GM12864 (cell line): ENCODE measurements at regions not wholly inside any gene's neighbourhood (a gene's known extent, or its start where the extent isn't known, plus 50 kb on each side); places are given as distances from the start of the nearest gene placed in this dataset.
A peak's percentile ranks its signal among the peaks of the same experiment; 100 is the strongest.

Source experiments
- DNase-seq: peaks from one replicate; pipeline ENCODE4 v3.0.0-alpha.2; 2011; ENCODE audit warnings: low read depth
- H3K4me3 ChIP-seq: 2 replicates; pipeline ENCODE4 v1.5.1; 2011; ENCODE audit warnings: mild to moderate bottlenecking, low read depth, low read length, control low read depth
- CTCF ChIP-seq: IDR thresholded peaks from 2 replicates; pipeline ENCODE4 v1.5.1; 2011; ENCODE audit warnings: low read depth, mild to moderate bottlenecking, moderate library complexity, low read length, control low read depth, inconsistent platforms; ENCODE audit errors: missing control alignments

DNA sequence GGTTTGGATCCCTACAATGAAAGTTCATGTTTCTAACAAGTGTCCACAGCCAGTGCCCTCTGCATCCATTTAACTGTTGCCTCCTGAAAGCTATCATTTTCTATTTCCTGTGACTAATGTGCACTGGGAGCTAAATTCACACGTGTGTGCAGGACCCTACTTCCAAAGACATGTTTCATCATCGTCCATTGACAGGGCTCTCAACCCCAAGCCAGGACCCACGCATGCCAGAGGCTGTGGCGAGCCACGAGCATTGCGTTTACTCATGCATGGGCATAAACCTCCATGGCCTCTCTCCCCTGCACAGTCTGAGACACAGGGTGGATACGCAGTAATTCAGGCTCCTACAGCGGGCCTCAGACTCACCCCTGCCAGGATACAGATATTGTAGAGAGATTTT lies 153.2 kb downstream of the MAFB start:
- no peak for DNase-seq
- TF ChIP-seq CTCF: no peak
- H3K4me3 ChIP-seq: no peak overlapping the region

- DNase-seq: no peak
- peak; percentile 28 for TF ChIP-seq CTCF
These were observed 156.9 kb downstream of the MAFB start for GRCh38 chr20:40532103-40532502.

DNA sequence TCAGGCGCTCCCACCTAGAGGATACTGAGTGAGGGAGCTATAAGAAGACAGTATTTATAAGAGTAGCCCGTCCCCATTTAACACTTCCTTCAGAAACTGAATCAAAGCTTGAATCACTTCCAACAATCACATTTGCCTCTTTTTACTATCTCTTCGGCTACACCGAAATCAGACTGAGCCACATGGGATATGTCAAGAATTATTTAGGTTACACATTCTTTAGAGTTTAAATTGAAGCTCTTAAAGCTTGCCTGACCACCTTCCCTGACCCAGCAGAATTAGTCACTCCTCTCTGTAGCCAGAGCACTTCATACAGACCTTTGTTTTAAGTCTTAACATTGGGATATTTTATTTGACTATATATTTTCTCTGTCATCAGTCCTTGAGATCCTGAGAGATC lies 163.7 kb downstream of the MAFB start:
- no peak for DNase-seq
- H3K4me3 ChIP-seq: no peak overlapping the region
- TF ChIP-seq CTCF: no peak

More at GRCh38 chr20:40532103-40532502, 156.9 kb downstream of the MAFB start:
- no peak overlapping the region for H3K4me3 ChIP-seq

DNA sequence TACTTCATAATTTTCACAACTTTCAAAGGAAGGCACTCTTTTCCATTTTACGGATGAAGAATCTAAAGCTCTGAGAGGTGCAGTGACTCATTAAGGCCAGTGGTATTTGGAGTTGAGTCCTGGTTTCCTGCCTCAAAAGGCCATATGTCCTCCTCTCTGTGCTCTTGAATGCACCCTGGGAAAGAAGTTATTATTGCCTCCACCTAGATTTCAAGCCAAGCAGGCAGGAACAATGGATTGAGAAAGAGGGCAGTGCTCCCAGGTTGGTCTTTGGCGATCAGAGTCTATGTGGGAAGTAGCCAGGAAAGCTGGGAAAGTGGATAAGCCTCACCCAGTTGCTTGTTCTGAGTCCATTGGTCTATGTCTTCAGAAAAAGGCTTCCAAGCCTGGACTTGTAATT lies 165.0 kb downstream of the MAFB start:
- DNase-seq: no peak
- no peak for TF ChIP-seq CTCF

GRCh38 chr20:40522405-40522804 lies 166.6 kb downstream of the MAFB start:
- H3K4me3 ChIP-seq: no peak overlapping the region
- DNase-seq: no peak
- TF ChIP-seq CTCF: no peak

More for the DNA sequence above, 165.0 kb downstream of the MAFB start:
- no peak overlapping the region for H3K4me3 ChIP-seq

GRCh38 chr20:40521962-40522361 lies 167.1 kb downstream of the MAFB start:
- DNase-seq: no peak
- no peak overlapping the region for H3K4me3 ChIP-seq
- TF ChIP-seq CTCF: no peak

- no peak for DNase-seq
- no peak for TF ChIP-seq CTCF
- no peak overlapping the region for H3K4me3 ChIP-seq
These were observed 169.1 kb downstream of the MAFB start for GRCh38 chr20:40519918-40520317.
